Transverse colon (tissue), 4 donors: ENCODE measurements at regions not wholly inside any gene's neighbourhood (a gene's known extent, or its start where the extent isn't known, plus 50 kb on each side); places are given as distances from the start of the nearest gene placed in this dataset.

ENCODE experiments used
- DNase-seq: peaks from one replicate; pipeline ENCODE4 v3.0.0-alpha.2; 2019
- H3K27ac ChIP-seq, 4 donors: fragments of 200-600 bp; sonication (generic); 2 replicates each; pipeline ENCODE4 v1.5.1; 2016 to 2018; ENCODE audit warnings: inconsistent platforms in 4 of 4
- H3K27me3 ChIP-seq: fragments of 200-600 bp; sonication (generic); 2 replicates; pipeline ENCODE4 v1.5.1; 2017; ENCODE audit warnings: inconsistent platforms
- H3K36me3 ChIP-seq, 4 donors: fragments of 200-600 bp; sonication (generic); 2 replicates each; pipeline ENCODE4 v1.5.1; 2017 to 2019; ENCODE audit warnings: inconsistent platforms in 4 of 4
- H3K4me1 ChIP-seq, 4 donors: fragments of 200-600 bp; sonication (generic); 2 replicates each; pipeline ENCODE4 v1.5.1; 2017 to 2020; ENCODE audit warnings: inconsistent platforms in 4 of 4
- H3K4me3 ChIP-seq, 4 donors: fragments of 200-600 bp; sonication (generic); 1 replicate in 1 of 4; 2 replicates in 3 of 4; pipeline versions ENCODE4 v1.5.1 to v1.6.1; 2017 to 2019; ENCODE audit warnings: inconsistent platforms in 4 of 4
- H3K9me3 ChIP-seq, 2 donors: fragments of 200-600 bp; sonication (generic); 2 replicates each; pipeline ENCODE4 v1.5.1; 2017 to 2019; ENCODE audit warnings: inconsistent platforms in 2 of 2
- CTCF ChIP-seq, 5 experiments: fragments of 200-600 bp in 3 of 5; fragments of 450-650 bp in 2 of 5; sonication (generic) in 3 of 5; IDR thresholded peaks; 1 replicate in 2 of 5; 2 replicates in 3 of 5; pipeline ENCODE4 v1.5.1; 2016 to 2017; ENCODE audit warnings: antibody characterized with exemption in 5 of 5, inconsistent platforms in 3 of 5, mild to moderate bottlenecking in 2 of 5, moderate library complexity in 1 of 5
- EP300 ChIP-seq: sonication (generic); formaldehyde crosslinking; IDR thresholded peaks from one replicate; pipeline ENCODE4 v1.6.1; 2017; ENCODE audit warnings: antibody characterized with exemption, low read depth
- POLR2A ChIP-seq: fragments of 450-650 bp; IDR thresholded peaks from one replicate; pipeline ENCODE4 v1.6.1; 2016; ENCODE audit warnings: antibody characterized with exemption, mild to moderate bottlenecking, moderate library complexity
- POLR2AphosphoS5 ChIP-seq, 3 donors: sonication (generic); formaldehyde crosslinking; IDR thresholded peaks; one replicate each; pipeline ENCODE4 v1.6.1; 2016; ENCODE audit warnings: antibody characterized with exemption in 3 of 3
- WGBS, 2 donors: methylation state at CpG; one replicate each; pipeline ENCODE4 v1.1.5; 2018; ENCODE audit warnings: low coverage in 1 of 2; 5-methylcytosine and 5-hydroxymethylcytosine counted together
- in situ Hi-C, 4 donors: fragments of 200-750 bp; cut with MboI; loops; one replicate each; pipeline versions ENCODE4 v1.15.0 to v1.15.1; 2017; ENCODE audit warnings: low sequenced_read_pairs in 3 of 4, low pct_ligation_motif_present in 1 of 4, low pct_unique_long_range_greater_than_20kb in 1 of 4
- intact Hi-C: fragments of 100-400 bp; cut with DNase I; formaldehyde crosslinking; loops from one replicate; pipeline ENCODE4 v1.15.1; 2023; ENCODE audit warnings: low total_unique reads

DNA sequence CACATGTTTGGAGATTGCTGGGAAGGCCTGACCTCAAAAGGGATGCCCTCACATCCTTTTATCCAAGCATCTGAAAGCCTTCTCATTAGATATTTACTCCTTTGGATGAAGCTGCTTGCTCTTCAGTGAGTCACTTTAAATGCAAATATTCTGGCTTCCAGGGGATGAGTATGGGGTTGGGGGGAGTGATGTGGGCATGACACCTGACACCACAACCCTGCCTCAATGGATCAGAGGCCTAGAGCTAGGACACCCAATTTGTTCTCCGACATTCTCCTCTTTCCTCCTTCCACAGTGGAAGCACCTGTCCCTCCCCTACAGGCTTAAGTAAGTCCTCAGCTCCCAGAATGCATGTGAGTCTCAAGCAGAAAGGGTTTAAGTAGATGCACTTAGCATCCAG lies 238.3 kb downstream of the OMA1 start:
- WGBS, 2 donors: 83% methylated on average over 1 of the region's 1 CpG; no CpG with 5 or more reads in 1 of the 2 donors
- intact Hi-C loops (no loop called here), in situ Hi-C loops (no loop called here)
- H3K27ac ChIP-seq: no peak overlapping the region
- no peaks in the 10 kb centered on the region for H3K4me1 ChIP-seq
- no peaks in the 10 kb centered on the region for H3K27me3 ChIP-seq
- no peak overlapping the region for H3K4me3 ChIP-seq
- DNase-seq: no peak
- TF ChIP-seq POLR2A (no peak), EP300 (no peak), POLR2AphosphoS5 (IDR thresholded peaks at IDR 0.05) (no peak), CTCF (IDR thresholded peaks at IDR 0.05) (no peak)
- no peaks in the 10 kb centered on the region for H3K36me3 ChIP-seq
- H3K9me3 ChIP-seq: no peaks in the 10 kb centered on the region

- H3K9me3 ChIP-seq: no peaks in the 10 kb centered on the region
- no peaks in the 10 kb centered on the region for H3K27me3 ChIP-seq
- WGBS, 2 donors: 68% methylated on average over 1 of the region's 1 CpG; no CpG with 5 or more reads in 1 of the 2 donors
- H3K36me3 ChIP-seq: no peaks in the 10 kb centered on the region
- no peak for TF ChIP-seq EP300
- no peak for TF ChIP-seq POLR2A
- TF ChIP-seq POLR2AphosphoS5 (IDR thresholded peaks at IDR 0.05): no peak
- TF ChIP-seq CTCF (IDR thresholded peaks at IDR 0.05): no peak
- H3K4me3 ChIP-seq: no peak overlapping the region
- no peak for DNase-seq
- no peaks in the 10 kb centered on the region for H3K4me1 ChIP-seq
- in situ Hi-C loops: no loop called here
- H3K27ac ChIP-seq: no peak overlapping the region
- intact Hi-C loops: no loop called here
Observed at GRCh38 chr1:58307431-58307830, 239.1 kb downstream of the OMA1 start.

- no peaks in the 10 kb centered on the region for H3K27me3 ChIP-seq
- no peaks in the 10 kb centered on the region for H3K4me1 ChIP-seq
- H3K27ac ChIP-seq: no peak overlapping the region
- TF ChIP-seq CTCF (IDR thresholded peaks at IDR 0.05): no peak
- in situ Hi-C loops (no loop called here), intact Hi-C loops (no loop called here)
- H3K36me3 ChIP-seq: no peaks in the 10 kb centered on the region
- 86 to 89% methylated on average over 1 of the region's 1 CpG for WGBS, 2 donors
- DNase-seq: no peak
- H3K4me3 ChIP-seq: no peak overlapping the region
- H3K9me3 ChIP-seq: no peaks in the 10 kb centered on the region
Observed at GRCh38 chr1:58305622-58306021, 240.9 kb downstream of the OMA1 start.

GRCh38 chr1:58304346-58304975 lies 242.1 kb downstream of the OMA1 start:
- Histone ChIP-seq H3K4me1 (no peaks in the 10 kb centered on the region), H3K27me3 (no peaks in the 10 kb centered on the region), H3K9me3 (no peaks in the 10 kb centered on the region), H3K36me3 (no peaks in the 10 kb centered on the region), H3K4me3 (no peak overlapping the region), H3K27ac (no peak overlapping the region)
- TF ChIP-seq POLR2AphosphoS5 (IDR thresholded peaks at IDR 0.05): no peak
- no peak for TF ChIP-seq EP300
- TF ChIP-seq CTCF (IDR thresholded peaks at IDR 0.05): no peak
- TF ChIP-seq POLR2A: no peak
- in situ Hi-C loops: no loop called here
- WGBS, 2 donors: 70 to 77% methylated on average over 5 of the region's 5 CpGs
- no peak for DNase-seq
- intact Hi-C loops: no loop called here
